Central memory CD8-positive, alpha-beta T cell (primary cell): ENCODE measurements at regions not wholly inside any gene's neighbourhood (a gene's known extent, or its start where the extent isn't known, plus 50 kb on each side); places are given as distances from the start of the nearest gene placed in this dataset.

Source experiments
- ATAC-seq: fragments of 150-1000 bp; cut with Tn5 transposase; replicated peaks from 2 replicates; pipeline ENCODE4 v1.10.0; 2022; ENCODE audit warnings: mild to moderate bottlenecking, moderate FRiP score, moderate number of reproducible peaks; ENCODE audit not compliant: poor library complexity, severe bottlenecking; ENCODE audit errors: extremely low read depth
- DNase-seq, 2 donors: peaks; one replicate each; pipeline ENCODE4 v3.0.0; 2021; ENCODE audit warnings: low spot score in 2 of 2
- H3K27ac Mint-ChIP-seq: one replicate; pipeline ENCODE4 v1.8.0; 2022; ENCODE audit warnings: low read depth, mild to moderate bottlenecking, moderate library complexity, mixed read lengths
- H3K27me3 Mint-ChIP-seq: one replicate; pipeline ENCODE4 v1.8.0; 2022; ENCODE audit warnings: mixed read lengths
- H3K36me3 Mint-ChIP-seq: one replicate; pipeline ENCODE4 v1.8.0; 2022; ENCODE audit warnings: mild to moderate bottlenecking, moderate library complexity, mixed read lengths; ENCODE audit not compliant: insufficient read depth
- H3K4me1 Mint-ChIP-seq: one replicate; pipeline ENCODE4 v1.8.0; 2022; ENCODE audit warnings: mixed read lengths
- H3K4me3 Mint-ChIP-seq: one replicate; pipeline ENCODE4 v1.8.0; 2022; ENCODE audit warnings: mild to moderate bottlenecking, moderate library complexity, mixed read lengths
- H3K9me3 Mint-ChIP-seq: one replicate; pipeline ENCODE4 v1.8.0; 2022; ENCODE audit warnings: mixed read lengths

DNA sequence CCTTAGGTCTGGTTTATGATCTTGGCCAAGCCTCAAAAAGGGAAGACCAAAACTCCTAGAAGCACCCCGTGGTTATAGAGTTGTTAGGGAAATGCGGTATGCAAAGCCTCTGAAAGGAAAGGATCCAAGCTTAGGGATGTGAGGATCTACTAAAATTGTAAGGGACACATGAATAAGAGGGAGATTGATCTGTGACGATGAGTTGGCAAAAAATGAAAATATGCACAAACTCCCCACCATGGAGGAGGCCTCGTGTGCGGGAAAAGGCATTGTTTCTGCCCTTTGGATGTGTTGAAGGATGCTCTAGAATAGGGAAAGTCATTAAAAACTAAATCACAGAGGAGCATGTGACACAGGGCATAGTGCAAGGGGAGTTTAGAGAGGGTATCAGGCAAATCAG is 88.7 kb upstream of the UBL3 start:
- peak overlapping the region; percentile 10 for H3K27ac Mint-ChIP-seq
- ATAC-seq (no peak), DNase-seq (no peak)
- no peak overlapping the region for H3K4me3 Mint-ChIP-seq
- H3K4me1 Mint-ChIP-seq, result peaks cover 47% of the 10 kb centered on the region
- H3K27me3 Mint-ChIP-seq, result no peaks in the 10 kb centered on the region
- peaks cover 4% of the 10 kb centered on the region for H3K36me3 Mint-ChIP-seq
- no peaks in the 10 kb centered on the region for H3K9me3 Mint-ChIP-seq

- Mint-ChIP-seq H3K4me1 (peaks cover 49% of the 10 kb centered on the region), H3K27ac (peak overlapping the region; percentile 94), H3K27me3 (no peaks in the 10 kb centered on the region), H3K36me3 (peaks cover 4% of the 10 kb centered on the region), H3K4me3 (peak overlapping the region; percentile 23), H3K9me3 (no peaks in the 10 kb centered on the region)
- no peak for ATAC-seq
- no peak for DNase-seq
Measured at GRCh38 chr13:29937841-29938240, 87.4 kb upstream of the UBL3 start.

DNA sequence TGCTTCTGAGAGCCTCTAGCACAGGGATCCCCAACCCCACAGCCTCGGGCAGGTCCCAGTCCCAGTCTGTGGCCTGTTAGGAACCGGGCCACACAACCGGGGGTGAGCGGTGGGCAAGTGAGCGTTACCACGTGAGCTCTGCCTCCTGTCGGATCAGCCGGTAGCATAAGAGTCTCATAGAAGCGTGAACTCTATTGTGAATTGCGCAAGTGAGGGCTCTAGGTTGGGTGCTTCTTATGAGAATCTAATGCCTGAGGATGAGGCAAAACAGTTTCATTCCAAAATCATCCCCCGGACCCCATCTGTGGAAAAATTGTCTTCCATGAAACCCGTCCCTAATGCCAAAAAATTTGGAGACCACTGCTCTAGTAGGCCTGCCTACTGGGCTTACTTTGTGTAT is 87.0 kb upstream of the UBL3 start:
- peak overlapping the region; percentile 94 for H3K27ac Mint-ChIP-seq
- peak overlapping the region; percentile 88 for H3K4me3 Mint-ChIP-seq

GRCh38 chr13:29936956-29937355 is 86.5 kb upstream of the UBL3 start:
- H3K9me3 Mint-ChIP-seq, result no peaks in the 10 kb centered on the region
- ATAC-seq, result no peak
- H3K4me3 Mint-ChIP-seq, result peak overlapping the region; percentile 88
- no peaks in the 10 kb centered on the region for H3K27me3 Mint-ChIP-seq
- peak overlapping the region; percentile 94 for H3K27ac Mint-ChIP-seq
- peaks cover 4% of the 10 kb centered on the region for H3K36me3 Mint-ChIP-seq
- no peak for DNase-seq
- H3K4me1 Mint-ChIP-seq, result peaks cover 49% of the 10 kb centered on the region

More for the DNA sequence above, 87.0 kb upstream of the UBL3 start:
- Mint-ChIP-seq H3K27me3 (no peaks in the 10 kb centered on the region), H3K4me1 (peaks cover 49% of the 10 kb centered on the region), H3K9me3 (no peaks in the 10 kb centered on the region), H3K36me3 (peaks cover 4% of the 10 kb centered on the region)
- ATAC-seq (no peak), DNase-seq (no peak)

DNA sequence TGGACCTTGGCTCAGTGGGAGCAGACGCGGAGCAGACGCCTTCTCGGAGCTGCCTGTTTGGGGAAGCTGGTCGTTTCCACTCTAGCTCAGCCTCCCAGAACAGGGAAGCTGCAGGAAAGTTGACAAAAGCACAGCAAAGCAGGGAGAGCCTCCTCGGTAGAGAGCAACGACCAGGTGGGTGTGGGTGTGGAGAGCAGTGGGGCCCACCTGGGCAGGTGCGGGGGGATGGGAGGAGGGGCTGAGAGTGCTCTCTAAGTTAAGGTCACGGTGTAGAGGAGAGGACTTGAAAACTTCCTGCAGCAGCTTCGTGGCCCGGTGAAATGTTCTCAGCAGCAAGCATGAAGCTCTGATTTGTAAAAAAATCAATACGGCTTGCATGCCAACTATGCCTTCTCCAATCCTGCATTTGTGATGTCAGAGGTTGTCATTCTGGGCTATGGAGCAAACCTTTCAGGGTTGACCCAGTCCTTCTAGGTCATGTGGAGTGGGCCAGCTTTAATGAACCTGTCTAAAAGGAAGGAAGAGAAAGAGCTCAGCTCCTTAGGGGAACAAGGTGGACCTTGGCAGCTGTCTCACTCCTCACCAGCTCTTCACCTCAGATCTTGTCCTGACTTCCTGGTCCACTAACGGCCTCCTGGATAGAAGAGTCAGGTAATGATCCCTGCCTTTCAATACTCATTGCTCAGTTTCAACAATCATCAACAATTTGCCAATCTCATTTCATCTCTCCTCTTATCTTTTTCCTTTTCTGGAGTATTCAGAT is 85.8 kb upstream of the UBL3 start:
- H3K9me3 Mint-ChIP-seq, result no peaks in the 10 kb centered on the region
- H3K27me3 Mint-ChIP-seq, result no peaks in the 10 kb centered on the region
- H3K4me1 Mint-ChIP-seq, result peaks cover 49% of the 10 kb centered on the region

DNA sequence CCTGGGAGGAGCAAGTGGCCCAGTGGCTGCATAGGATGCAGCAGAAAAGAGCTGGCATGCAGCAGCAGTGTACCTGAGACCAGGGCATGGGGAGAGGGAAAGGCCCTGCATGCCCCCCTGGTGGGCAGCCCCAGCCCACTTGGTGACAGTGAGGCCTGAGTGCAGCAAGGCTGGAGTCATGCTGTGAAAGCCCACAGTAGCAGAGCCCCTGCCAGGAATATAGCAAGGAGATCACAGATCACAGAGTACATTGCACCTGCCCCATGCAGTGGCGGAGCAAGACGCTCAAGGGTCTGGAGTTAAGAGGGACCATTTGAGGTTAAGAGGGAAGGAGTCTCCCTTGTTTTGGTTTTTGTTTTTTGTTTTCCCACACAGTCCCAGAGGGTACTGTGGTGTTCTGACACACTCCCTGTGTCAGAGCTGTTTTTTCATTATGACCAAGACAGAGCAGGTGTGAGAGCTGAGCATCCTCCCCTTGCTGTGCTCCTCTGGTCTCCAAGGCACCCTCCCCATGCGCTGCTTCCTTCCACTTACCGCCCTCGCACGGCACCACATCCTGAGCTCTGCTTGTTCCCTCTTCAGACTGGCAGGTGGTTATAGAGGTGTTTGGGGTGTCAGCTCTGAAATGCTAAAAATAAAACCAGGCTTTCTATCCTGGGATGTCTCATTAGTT is 85.0 kb upstream of the UBL3 start:
- peaks cover 3% of the 10 kb centered on the region for H3K36me3 Mint-ChIP-seq
- H3K27ac Mint-ChIP-seq, result peak overlapping the region; percentile 94
- H3K9me3 Mint-ChIP-seq, result no peaks in the 10 kb centered on the region
- H3K27me3 Mint-ChIP-seq, result no peaks in the 10 kb centered on the region
- peaks cover 49% of the 10 kb centered on the region for H3K4me1 Mint-ChIP-seq
- peak overlapping the region; percentile 88 for H3K4me3 Mint-ChIP-seq
- peak; percentile 96 for ATAC-seq
- DNase-seq, result peak; percentile 52 to 83

More for the DNA sequence above, 85.8 kb upstream of the UBL3 start:
- no peak for ATAC-seq
- H3K27ac Mint-ChIP-seq, result peak overlapping the region; percentile 94
- peaks cover 4% of the 10 kb centered on the region for H3K36me3 Mint-ChIP-seq
- DNase-seq, result no peak
- H3K4me3 Mint-ChIP-seq, result peak overlapping the region; percentile 88

GRCh38 chr13:29934531-29935308 is 84.3 kb upstream of the UBL3 start:
- Mint-ChIP-seq H3K9me3 (no peaks in the 10 kb centered on the region), H3K27me3 (no peaks in the 10 kb centered on the region), H3K4me1 (peaks cover 49% of the 10 kb centered on the region), H3K4me3 (peak overlapping the region; percentile 88), H3K27ac (peak overlapping the region; percentile 94), H3K36me3 (peaks cover 3% of the 10 kb centered on the region)
- no peak for ATAC-seq
- no peak for DNase-seq

DNA sequence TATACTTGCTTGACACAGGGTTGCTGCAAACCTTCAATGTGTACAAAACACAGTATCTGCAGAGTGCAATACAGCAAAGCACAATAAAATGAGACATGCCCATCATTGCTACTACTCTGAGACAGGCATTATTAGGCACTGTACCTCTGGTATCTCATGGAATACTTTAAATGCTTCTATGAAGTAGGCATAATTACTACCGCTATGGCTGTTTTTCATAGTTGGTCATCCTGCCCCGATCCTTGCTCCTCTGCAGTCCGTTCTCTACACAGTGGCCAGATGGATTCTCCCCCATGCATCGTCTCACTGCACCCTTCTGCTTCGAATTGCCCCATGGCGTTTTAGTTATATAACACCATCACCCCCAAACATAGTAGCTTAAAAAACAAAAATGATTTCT is 83.0 kb upstream of the UBL3 start:
- DNase-seq (no peak), ATAC-seq (no peak)
- Mint-ChIP-seq H3K36me3 (peaks cover 3% of the 10 kb centered on the region), H3K27me3 (no peaks in the 10 kb centered on the region), H3K27ac (no peak overlapping the region), H3K4me3 (no peak overlapping the region), H3K9me3 (no peaks in the 10 kb centered on the region), H3K4me1 (peaks cover 48% of the 10 kb centered on the region)

DNA sequence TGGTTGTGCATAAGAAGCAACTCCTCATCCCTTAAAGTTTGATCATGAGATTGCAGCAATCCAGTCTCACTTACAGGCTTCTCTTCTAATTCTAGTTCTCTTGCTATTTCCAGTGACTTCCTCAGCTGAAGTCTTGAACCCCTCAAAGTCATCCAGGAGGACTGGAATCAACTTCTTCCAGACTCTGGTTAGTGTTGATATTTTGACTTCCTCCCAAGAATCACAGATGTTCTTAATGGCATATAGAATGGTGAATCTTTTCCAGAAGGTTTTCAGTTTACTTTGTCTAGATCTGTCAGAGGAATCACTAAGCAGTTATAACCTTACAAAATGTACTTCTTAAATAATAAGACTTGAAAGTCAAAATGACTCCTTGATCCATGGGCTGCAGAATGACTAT is 81.3 kb upstream of the UBL3 start:
- H3K4me1 Mint-ChIP-seq, result peaks cover 32% of the 10 kb centered on the region
- H3K27me3 Mint-ChIP-seq, result no peaks in the 10 kb centered on the region
- ATAC-seq (no peak), DNase-seq (no peak)
- H3K9me3 Mint-ChIP-seq, result no peaks in the 10 kb centered on the region
- no peak overlapping the region for H3K27ac Mint-ChIP-seq
- H3K4me3 Mint-ChIP-seq, result no peak overlapping the region
- peaks cover 3% of the 10 kb centered on the region for H3K36me3 Mint-ChIP-seq

- Mint-ChIP-seq H3K36me3 (no peaks in the 10 kb centered on the region), H3K4me3 (no peak overlapping the region), H3K27ac (no peak overlapping the region), H3K27me3 (no peaks in the 10 kb centered on the region), H3K9me3 (no peaks in the 10 kb centered on the region), H3K4me1 (peaks cover 13% of the 10 kb centered on the region)
- ATAC-seq, result no peak
- DNase-seq, result no peak
Measured at GRCh38 chr13:29929062-29929847, 78.8 kb upstream of the UBL3 start.

GRCh38 chr13:29926098-29926476 is 75.7 kb upstream of the UBL3 start:
- Mint-ChIP-seq H3K4me1 (peaks cover 9% of the 10 kb centered on the region), H3K9me3 (no peaks in the 10 kb centered on the region), H3K27me3 (no peaks in the 10 kb centered on the region), H3K36me3 (no peaks in the 10 kb centered on the region), H3K4me3 (no peak overlapping the region), H3K27ac (no peak overlapping the region)
- no peak for ATAC-seq
- no peak for DNase-seq

DNA sequence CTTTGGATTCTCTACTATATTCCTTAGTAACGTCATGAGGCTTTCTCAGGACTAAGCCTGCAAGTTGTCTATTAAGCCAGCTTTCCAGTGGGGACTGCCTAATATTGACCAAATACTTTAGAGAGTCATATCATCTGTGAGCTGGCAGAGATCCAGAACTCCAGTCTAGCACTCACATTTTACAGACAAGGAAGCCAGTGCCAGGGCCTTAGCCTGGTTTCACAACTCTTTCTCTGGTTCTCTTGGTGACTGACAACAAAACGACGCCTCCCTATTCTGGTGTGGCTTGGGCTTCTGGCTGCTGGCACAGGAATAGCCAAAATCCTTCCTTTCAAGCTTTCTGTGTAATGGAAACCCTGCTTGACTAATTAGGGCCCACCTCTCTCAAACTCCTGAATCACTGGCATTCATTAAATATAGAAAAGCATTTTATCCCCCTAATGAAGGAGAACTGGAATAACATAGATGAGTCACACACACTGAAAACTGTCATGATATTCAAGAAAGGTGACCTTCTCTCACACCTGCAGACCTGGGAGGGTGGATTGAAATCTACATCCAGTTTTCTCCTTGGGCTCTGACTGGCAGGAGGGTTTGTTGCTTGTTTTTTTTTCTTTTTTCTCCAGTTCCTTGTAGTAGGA is 75.2 kb upstream of the UBL3 start:
- no peak overlapping the region for H3K27ac Mint-ChIP-seq
- DNase-seq (no peak), ATAC-seq (no peak)
- H3K9me3 Mint-ChIP-seq, result no peaks in the 10 kb centered on the region
- no peaks in the 10 kb centered on the region for H3K27me3 Mint-ChIP-seq
- H3K4me1 Mint-ChIP-seq, result peaks cover 9% of the 10 kb centered on the region
- no peak overlapping the region for H3K4me3 Mint-ChIP-seq
- no peaks in the 10 kb centered on the region for H3K36me3 Mint-ChIP-seq
